Epithelial cell of prostate (primary cell): ENCODE measurements at regions not wholly inside any gene's neighbourhood (a gene's known extent, or its start where the extent isn't known, plus 50 kb on each side); places are given as distances from the start of the nearest gene placed in this dataset.
A peak's percentile ranks its signal among the peaks of the same experiment; 100 is the strongest.
"Not testable (repeated sequence)": the region's sequence is repeated elsewhere in the genome, so short reads cannot be mapped to it uniquely, and the experiment has no call there.

Source experiments
- DNase-seq: peaks from one replicate; pipeline ENCODE4 v3.0.0-alpha.2; 2011; ENCODE audit warnings: low read depth, low spot score
- H3K27ac ChIP-seq: fragments of 450-650 bp; 2 replicates; pipeline ENCODE4 v1.5.1; 2017; ENCODE audit warnings: mild to moderate bottlenecking

DNA sequence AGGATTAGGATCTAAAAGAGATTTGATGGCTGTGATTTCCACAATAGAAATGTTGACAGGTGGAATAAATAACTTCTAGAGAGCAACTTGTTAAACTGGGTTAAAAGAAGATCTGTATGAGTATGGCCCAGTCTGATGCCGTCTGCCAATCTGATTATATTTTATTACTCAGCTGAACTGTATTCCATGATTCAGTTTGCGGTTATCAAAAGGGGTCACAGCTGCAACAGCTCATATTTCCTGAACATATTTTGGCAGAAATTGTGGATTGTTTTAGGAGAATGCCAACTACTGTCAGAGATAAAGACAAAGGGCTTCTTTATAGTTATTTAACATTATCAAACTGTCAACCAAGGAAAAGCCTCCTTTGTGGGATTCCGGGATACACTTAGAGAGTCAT, 244.8 kb upstream of the MINDY3 start:
- no peak overlapping the region for H3K27ac ChIP-seq
- peak; percentile 22 for DNase-seq

DNA sequence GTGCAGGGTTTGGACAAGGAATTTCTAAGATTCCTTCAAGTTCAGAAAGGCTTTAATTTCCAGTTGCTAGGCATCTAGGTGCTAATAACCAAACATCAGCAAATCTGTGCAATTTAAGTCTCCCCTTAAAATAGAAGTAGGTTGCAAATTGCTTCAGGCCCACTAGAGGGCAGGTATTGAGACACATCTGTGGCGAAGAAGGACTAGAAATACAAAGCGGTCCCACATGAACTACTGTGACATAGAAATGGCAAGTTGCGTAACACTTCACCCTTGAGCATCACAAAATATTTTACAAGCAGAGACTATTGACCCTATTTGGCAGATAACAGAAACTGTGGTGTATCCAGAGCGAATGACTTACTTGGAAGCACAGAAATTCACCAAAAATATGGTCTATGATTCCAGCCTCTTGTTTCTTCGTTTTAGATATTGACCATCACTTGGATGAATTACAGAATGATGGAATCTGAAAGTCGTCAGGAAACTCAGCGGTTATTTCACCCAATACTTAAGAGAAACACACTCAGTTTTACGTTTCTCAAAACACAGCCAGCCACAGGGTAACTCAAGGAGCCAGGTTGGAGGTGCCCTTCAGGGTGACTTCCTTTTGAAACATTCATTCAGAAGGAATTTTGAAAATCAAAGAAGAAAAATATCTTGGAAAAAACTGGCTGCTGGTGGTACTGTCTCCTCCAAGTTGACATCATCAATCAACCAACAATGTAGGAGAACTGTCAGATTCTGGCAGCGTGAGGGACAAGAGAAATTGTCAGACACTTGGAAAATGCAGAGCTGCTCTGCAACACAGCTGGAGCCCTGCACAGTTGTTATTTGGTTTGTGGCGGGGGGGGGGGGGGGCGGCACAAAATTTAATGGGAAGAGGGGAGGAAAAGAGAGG, 256.3 kb upstream of the MINDY3 start:
- no peak for DNase-seq
- H3K27ac ChIP-seq: no peak overlapping the region

DNA sequence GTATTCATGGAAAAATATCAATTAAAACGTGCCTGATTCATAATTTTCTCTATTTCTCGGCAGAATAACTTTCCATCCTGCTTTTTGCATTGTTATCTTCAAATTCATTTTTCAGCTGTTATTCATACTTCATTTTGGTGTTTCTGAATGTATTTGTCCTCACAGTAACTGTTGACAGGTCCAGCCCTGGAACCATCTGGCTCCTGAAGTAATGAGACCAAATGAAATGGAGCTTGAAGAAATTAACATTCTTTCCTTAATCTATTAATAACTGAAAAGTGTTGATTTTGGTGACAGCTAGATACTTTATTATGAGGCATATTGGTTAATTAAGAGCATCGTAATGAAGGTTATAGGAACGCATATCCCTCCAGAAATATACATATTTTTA, 257.0 kb upstream of the MINDY3 start:
- no peak for DNase-seq
- H3K27ac ChIP-seq: no peak overlapping the region

DNA sequence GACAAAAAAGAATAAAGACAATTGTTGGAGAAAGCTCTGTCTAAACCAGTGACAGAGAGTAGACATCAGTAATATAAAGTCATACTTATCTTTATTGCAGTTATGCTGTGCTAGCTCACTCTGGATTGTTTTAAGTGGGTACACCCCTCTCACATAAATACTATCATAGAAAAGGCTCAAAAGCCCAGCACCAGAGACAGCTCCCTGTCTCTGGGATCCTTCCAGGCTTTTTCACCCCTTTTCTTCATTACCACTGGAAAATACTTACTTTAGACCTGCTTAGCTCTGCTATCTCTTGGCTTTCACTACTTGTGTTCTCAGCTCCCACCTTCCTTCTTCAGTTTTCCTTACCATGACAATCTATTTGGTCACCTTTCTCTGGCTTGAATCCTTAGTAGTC, 259.1 kb upstream of the MINDY3 start:
- DNase-seq: no peak
- H3K27ac ChIP-seq: no peak overlapping the region

DNA sequence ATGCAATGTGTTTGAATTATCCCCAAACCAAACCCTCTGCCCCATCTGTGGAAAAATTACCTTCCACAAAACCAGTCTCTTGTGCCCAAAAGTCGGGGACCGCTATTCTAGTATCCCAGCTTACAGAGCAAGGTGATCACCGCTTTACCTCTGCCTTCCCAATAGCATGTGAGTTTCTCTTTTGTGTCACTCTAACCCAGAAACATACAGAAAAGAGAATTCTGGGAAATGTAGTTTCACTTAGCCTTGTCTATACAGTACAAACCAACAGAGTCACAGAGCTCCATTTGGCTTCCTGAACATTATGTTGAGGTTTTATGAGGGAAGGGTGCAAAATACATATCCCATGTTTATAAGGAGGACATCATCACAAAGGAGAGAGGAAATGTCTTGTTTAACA, 260.3 kb upstream of the MINDY3 start:
- DNase-seq: no peak
- no peak overlapping the region for H3K27ac ChIP-seq

DNA sequence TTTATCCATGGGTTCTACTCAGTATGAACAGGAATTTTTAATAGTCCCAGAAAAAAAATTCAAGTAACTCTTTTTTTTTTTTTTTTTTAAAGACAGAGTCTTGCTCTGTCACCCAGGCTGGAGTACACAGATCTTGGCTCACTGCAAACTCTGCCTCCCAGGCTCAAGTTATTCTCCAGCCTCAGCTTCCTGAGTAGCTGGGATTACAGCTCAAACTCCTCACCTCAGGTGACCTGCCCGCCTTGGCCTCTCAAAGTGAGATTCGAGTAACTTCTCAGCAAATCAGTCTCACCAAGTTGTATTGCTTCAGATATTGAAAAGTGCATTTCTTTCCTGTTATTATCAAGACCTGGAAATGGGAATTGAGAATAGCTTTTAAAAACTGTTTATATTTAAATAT, 281.2 kb upstream of the MINDY3 start:
- H3K27ac ChIP-seq: no peak overlapping the region
- DNase-seq: no peak

DNA sequence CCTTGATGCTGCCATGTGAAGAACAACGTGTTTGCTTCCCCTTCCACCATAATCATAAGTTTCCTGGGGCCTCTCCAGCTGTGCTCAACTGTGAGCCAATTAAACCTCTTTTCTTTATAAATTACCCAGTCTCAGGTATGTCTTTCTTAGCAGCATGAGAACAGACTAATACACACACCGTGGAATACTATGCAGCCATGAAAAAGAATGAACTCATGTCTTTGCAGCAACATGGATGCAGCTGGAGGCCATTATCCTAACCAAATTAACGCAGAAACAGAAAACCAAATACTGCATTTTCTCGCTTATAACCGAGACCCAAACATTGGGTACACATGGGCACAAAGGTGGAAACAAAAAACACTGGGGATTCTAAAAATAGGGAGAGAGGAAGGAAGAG, 286.7 kb upstream of the MINDY3 start:
- H3K27ac ChIP-seq: no peak overlapping the region
- no peak for DNase-seq

DNA sequence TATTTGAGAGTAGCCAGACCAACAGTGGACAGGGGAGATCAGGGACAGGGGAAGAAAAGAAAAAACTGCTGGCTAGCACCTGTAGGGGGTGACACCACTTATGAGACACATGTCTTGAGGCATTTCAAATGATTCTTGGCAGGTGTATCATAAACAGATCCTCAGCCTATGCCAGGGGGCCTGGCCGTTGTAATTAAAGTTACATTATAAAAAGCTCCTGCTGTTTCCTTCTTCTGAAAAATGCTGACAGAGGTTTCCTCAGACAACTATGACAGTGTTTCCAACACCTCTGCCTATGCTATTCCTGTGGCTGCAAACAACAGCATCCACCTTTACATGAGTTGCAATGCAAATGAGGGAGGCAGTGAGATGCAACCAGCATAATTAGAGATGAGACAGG, 281.0 kb upstream of the PTER start:
- H3K27ac ChIP-seq: no peak overlapping the region
- no peak for DNase-seq

DNA sequence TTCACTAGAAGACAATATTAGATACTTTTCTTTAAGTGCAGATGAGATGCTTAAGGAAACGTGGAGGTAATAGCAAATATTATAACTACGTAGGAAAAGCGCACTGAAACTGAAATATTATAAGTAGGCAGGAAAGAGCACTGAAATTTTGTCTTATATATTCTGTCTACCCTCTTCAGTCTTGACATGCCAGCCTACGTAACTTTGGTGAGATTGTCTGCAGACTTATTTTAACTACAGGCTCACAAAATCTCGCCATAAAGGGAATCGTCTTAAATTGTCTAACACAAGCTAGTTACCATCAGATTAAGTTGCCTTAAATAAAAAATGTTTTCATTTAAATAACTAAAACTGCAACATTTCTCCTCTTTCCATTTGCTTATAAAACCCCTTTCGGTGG, 280.1 kb upstream of the PTER start:
- DNase-seq: no peak
- H3K27ac ChIP-seq: no peak overlapping the region

DNA sequence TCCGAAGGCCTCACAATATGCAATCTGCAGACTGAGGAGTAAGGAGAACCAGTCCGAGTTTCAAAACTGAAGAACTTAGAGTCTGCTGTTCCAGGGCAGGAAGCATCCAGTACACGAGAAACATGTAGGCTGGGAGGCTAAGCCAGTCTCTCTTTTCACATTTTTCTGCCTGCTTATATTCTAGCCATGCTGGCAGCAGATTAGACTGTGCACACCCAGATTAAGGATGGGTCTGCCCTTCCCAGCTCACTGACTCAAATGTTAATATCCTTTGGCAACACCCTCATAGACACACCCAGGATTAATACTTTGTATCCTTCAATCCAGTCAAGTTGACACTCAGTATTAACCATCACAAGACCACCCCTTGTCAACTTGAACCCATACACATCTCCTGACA, 271.7 kb upstream of the PTER start:
- not testable (repeated sequence) for DNase-seq, H3K27ac ChIP-seq

DNA sequence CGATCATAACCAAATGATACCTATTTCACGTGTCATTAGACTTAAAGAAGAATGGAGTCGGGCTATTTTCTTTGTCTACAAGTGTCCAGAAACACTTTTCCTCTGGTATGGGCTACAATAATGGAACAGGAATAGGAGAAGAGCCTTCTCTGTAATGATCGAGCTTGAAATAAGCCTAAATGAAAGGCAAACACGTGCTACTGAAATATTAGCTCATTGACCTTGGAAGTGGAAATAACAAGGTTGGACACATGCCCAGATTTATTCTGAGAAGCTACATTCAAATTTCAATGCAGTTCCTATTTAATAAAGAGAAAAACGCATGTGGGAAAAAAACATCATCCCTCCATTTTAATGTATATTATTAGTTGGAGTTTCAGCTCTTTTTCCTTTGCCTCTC, 254.7 kb upstream of the PTER start:
- DNase-seq: no peak
- no peak overlapping the region for H3K27ac ChIP-seq

DNA sequence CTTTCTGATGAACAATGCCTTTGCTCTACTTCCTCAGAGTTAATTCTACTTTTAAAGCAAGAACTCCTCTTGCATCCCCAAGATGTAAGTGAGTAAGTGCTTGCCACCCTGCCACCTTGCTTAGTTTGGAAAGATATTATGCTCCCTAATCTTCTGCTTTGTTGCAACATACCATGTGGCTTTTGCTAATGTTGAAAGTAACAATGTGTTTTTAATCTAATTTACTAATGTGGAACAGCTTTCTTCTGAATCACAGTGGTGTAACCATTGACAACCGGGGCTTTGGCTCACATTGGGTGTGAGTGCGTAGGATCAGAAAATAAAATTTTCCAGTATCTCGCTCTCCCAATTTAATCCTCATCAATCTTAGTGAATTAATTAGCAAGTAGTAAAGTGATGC, 254.1 kb upstream of the PTER start:
- peak overlapping the region; percentile 81 for H3K27ac ChIP-seq
- no peak for DNase-seq

DNA sequence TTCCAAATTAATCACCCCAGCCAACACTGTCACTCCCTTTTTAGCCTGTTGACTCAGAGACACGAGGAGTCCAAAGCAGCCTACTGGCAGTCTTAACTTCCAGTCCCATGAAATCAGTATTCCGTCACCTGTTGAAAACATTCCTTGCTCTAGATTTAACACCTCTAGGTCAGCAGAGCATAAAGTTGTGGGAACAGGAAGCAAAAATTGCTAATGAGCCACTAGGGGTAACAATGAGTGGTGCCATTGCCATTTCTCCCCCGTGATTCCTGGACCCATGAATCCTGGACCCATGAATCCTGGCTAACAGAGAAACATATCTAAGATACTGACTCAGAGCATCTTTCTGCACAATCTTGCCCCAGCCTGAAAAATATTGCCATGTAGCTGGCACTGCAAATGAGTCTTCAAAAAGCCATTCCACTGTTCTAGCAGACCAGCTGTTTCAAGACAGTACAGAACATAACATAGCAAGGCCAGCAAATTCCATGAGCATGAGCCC, 252.7 kb upstream of the PTER start:
- H3K27ac ChIP-seq: peak overlapping the region; percentile 81
- DNase-seq: peak; percentile 83

DNA sequence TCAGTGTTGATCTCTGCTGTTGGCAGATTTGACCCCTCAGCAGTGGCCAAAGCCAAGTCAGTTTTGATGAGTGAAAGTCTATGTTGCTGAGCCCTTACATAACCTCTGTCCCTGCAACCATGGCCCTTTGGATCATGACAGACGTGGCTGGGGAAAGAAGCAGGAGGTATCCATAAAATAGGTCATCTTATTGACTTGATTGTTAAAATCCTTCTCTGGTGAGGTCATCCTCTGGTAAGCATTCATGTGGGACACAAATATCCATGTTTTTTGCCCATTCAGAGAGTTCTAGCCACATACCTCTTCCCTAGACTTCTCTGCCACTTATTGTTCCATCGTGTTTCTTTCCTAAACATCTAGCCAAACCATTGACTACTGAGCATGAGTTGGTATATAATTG, 251.9 kb upstream of the PTER start:
- no peak for DNase-seq
- H3K27ac ChIP-seq: peak overlapping the region; percentile 81

DNA sequence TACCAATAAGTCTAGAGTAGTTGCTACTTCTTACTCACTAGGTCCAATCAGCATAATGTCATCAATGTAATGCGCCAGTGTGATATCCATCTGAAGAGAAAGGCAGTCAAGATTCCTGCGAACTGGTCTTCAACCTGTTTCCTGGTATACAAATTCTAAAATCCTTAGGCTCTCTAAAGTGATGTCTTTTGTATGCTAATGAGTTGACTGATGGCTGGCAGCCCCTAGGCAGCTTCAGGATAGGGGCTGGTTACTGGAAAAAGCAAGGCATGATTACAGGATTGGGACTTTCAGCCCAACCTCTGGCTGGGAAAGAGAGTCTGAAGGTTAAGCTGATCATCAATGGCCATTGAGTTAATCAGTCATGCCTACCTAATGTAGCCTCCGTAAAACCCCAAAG, 250.2 kb upstream of the PTER start:
- DNase-seq: no peak
- H3K27ac ChIP-seq: no peak overlapping the region

DNA sequence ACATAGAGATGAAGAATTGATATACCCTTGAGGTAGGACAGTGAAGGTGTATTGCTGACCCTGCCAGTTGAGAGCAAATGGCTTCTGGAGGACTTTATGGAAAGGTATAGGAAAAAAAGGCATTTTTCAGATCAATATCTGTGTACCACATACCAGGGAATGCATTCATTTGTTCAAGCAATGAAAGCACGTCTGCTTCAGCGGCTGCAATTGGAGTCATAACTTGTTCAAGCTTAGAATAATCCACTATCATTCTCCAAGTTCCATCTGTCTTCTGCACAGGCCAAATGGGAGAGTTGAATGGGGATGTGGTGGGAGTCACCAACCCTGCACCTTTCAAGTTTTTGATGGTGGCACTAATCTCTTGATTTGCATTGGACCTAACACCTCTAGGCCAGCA, 249.6 kb upstream of the PTER start:
- no peak overlapping the region for H3K27ac ChIP-seq
- DNase-seq: no peak

DNA sequence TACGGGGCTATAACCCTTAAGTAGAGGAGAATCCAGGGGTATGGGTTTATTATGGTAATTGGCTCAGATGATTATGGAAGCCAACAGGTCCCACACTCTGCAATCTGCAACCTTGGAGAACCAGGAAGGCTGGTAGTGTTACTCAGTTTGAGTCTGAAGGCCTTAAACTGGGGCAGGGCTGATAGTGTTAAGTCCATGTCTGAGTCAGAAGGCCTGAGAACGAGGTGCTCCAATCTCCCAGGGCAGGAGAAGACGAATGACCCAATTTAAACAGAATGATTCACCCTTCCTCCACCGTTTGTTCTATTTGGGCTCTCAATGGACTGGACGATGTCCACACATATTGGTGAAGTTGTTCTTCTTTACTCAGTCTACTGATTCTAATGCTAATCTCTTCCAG, 244.5 kb upstream of the PTER start:
- peak; percentile 41 for DNase-seq
- peak overlapping the region; percentile 2 for H3K27ac ChIP-seq

DNA sequence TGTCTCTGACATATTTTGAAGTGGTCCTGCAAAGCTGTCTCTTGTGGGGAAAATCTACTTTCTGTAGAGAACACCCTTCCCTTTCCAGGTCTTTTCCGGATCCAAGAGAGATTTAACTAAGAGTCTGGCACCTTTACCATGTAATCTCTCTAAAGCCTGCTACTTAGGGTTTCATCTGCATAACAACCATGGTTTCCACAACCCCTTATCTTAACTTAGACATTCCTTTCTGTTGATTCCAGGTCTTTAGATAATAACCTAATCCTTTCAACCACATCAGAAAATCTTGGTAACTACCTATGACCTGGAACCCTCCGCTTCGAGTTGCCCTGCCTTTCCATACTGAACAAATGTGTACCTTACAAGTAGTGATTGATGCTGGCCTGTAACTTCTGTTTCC, 243.6 kb upstream of the PTER start:
- no peak for DNase-seq
- H3K27ac ChIP-seq: no peak overlapping the region

DNA sequence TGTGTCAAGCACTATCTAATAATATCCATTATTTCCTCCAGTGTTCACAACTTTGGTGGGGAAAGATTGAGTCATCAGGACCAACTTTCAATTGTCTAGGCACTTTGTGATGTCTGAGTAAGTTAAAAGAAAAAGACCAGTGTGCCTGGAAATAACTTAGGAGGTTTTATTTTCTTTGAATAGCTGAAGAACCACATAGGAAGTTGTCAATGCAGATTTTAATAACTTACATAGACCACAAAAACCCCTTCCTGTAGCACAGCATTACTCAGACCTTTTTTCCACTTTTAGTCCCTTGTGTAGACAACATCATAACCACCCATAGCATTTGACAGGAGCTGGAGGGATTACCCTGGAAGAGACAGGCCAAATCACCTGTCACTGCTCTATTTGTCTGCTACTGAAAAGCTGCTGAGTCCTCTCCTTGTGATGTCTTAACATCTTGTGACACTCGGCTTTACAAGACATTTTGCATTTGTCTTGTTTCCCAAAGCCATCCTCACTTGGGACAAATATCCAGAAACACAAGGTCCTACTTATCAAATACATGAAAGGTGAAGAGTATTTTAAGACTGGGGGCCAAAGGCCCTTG, 241.5 kb upstream of the PTER start:
- H3K27ac ChIP-seq: no peak overlapping the region
- no peak for DNase-seq

DNA sequence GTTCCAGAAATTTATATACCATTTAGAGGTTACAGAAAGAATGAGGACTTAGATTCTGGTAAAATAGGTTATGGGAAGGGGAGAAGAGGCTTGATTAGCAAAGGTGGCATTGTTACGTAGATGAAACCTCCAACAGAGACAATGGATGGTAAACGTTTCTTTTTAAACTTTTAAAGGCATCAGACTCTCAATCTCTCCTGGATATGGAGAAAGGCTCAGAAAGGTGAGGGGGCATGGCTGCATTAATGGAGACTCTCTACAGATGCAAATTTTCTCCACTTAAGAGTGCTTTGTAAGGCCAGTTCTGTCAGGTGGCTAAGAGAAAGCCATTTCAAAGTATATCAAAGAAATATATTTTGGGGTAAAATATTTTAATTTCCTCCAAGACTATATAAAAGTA, 240.9 kb upstream of the PTER start:
- DNase-seq: no peak
- H3K27ac ChIP-seq: no peak overlapping the region

DNA sequence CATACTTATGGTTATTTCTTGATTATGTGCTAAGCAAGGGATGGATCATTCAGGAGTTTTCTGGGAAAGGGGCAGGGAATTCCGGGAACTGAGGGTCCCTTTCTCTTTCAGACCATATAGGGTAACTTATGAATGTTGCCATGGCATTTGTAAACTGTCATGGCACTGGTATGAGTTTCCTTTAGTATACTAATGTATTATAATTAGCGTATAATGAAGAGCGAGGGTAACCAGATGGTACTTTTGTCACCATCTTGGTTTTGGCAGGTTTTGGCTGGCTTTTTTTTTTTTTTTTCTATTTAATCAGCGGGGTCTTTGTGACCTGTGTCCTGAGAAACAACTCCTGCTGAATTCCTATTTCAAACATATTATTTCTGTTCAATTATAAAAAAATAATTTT, 237.6 kb upstream of the PTER start:
- no peak for DNase-seq
- H3K27ac ChIP-seq: no peak overlapping the region

DNA sequence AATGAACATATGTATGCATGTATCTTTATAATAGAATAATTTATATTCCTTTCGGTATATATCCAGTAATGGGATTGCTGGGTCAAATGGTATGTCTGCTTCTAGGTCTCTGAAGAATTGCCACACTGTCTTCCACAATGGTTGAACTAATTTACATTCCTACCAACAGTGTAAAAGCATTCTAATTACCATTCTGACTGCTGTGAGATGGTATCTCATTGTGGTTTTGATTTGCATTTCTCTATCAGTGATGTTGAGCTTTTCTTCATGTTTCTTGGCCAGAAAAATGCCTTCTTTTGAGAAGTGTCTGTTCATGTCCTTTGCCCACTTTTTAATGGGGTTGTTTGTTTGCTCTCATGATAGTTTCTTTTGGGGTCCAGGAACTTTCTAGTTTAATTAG, 213.2 kb upstream of the PTER start:
- DNase-seq, H3K27ac ChIP-seq: not testable (repeated sequence)
